ENCODE measurements at regions not wholly inside any gene's neighbourhood (a gene's known extent, or its start where the extent isn't known, plus 50 kb on each side); places are given as distances from the start of the nearest gene placed in this dataset.

GRCh38 chr14:28975084-28975483, 208.5 kb downstream of the FOXG1 start:
- H3K36me3 ChIP-seq (ENCODE audit: control insufficient read depth, insufficient read depth, low read length) = no peaks in the 10 kb centered on the region
- H2AFZ ChIP-seq (replicated peaks; ENCODE audit: low read length, poor library complexity) = no peak overlapping the region
- no TSS peak for BruUV-seq (replicated peaks)
- H2BK120ac ChIP-seq (ENCODE audit: low read depth, low read length) = no peak overlapping the region
- H3K14ac ChIP-seq (replicated peaks; ENCODE audit: low read depth, low read length) = no peak overlapping the region
- no peak overlapping the region for H3K23ac ChIP-seq (ENCODE audit: low read depth, low read length)
- ATAC-seq (ENCODE audit: low read depth) = no peak
- no peak overlapping the region for H3K56ac ChIP-seq (ENCODE audit: extremely low read depth, insufficient read depth, low read length)
- H3K79me1 ChIP-seq (ENCODE audit: low read depth in 1 of 2, low read length in 2 of 2) = no peaks in the 10 kb centered on the region
- TF ChIP-seq USF2 (IDR thresholded peaks at IDR 0.05; ENCODE audit: low read depth, low read length) (no peak), RFX5 (IDR thresholded peaks at IDR 0.05; ENCODE audit: low read depth, low read length) (no peak), RCOR1 (IDR thresholded peaks at IDR 0.05; ENCODE audit: insufficient replicate concordance, low read length) (no peak), CTCF (conservative IDR thresholded peaks at IDR 0.05; ENCODE audit: low read depth, low read length) (no peak), ELK1 (IDR thresholded peaks at IDR 0.05; ENCODE audit: borderline replicate concordance, low read depth, low read length) (no peak), MAZ (IDR thresholded peaks at IDR 0.05; ENCODE audit: borderline replicate concordance, low read depth, low read length) (no peak), FOS (IDR thresholded peaks at IDR 0.05; ENCODE audit: low read depth, low read length) (no peak), NFE2L2 (IDR thresholded peaks at IDR 0.05; ENCODE audit: low read depth, low read length) (no peak), MXI1 (IDR thresholded peaks at IDR 0.05; ENCODE audit: borderline replicate concordance, low read depth, low read length) (no peak), SMC3 (IDR thresholded peaks at IDR 0.05; ENCODE audit: low read depth, low read length) (no peak), RAD21 (IDR thresholded peaks at IDR 0.05; ENCODE audit: low read length) (no peak), POLR2A (IDR thresholded peaks at IDR 0.05; ENCODE audit: low read depth, low read length) (no peak), MAFK (IDR thresholded peaks at IDR 0.05; ENCODE audit: low read depth, low read length) (no peak), BHLHE40 (IDR thresholded peaks at IDR 0.05; ENCODE audit: low read depth, low read length) (no peak), CEBPB (IDR thresholded peaks at IDR 0.05; ENCODE audit: low read depth, low read length) (no peak)
- H3K4ac ChIP-seq (ENCODE audit: low read depth, low read length) = no peak overlapping the region
- H3K4me2 ChIP-seq (ENCODE audit: low read depth, low read length) = no peak overlapping the region
- H2AK9ac ChIP-seq (replicated peaks; ENCODE audit: low read depth, low read length, poor library complexity) = no peak overlapping the region
- H2BK5ac ChIP-seq (ENCODE audit: low read depth, low read length, poor library complexity, severe bottlenecking) = no peak overlapping the region
- H3K9ac ChIP-seq (ENCODE audit: low read depth, low read length) = no peak overlapping the region
- no peak overlapping the region for H2BK15ac ChIP-seq (ENCODE audit: low read depth, low read length)
- no peak overlapping the region for H2BK20ac ChIP-seq (ENCODE audit: low read depth, low read length)
- H4K20me1 ChIP-seq (ENCODE audit: insufficient read depth, low read length) = no peaks in the 10 kb centered on the region
- H3K27me3 ChIP-seq (ENCODE audit: control insufficient read depth, insufficient read depth, low read length) = no peaks in the 10 kb centered on the region
- no peaks in the 10 kb centered on the region for H3K4me1 ChIP-seq (ENCODE audit: control insufficient read depth, insufficient read depth, low read length)
- H4K5ac ChIP-seq (ENCODE audit: low read depth, low read length) = no peak overlapping the region
- no CpG with 5 or more reads among the region's 1 CpG for WGBS, 2 experiments (ENCODE audit: extremely low coverage in 2 of 2, insufficient read length in 1 of 2)
- no peaks in the 10 kb centered on the region for H3K9me1 ChIP-seq (ENCODE audit: insufficient read depth, low read length)
- intact Hi-C loops (cut with micrococcal nuclease) = no loop called here
- H2AK5ac ChIP-seq (ENCODE audit: low read depth, low read length) = no peak overlapping the region
- H3K9me3 ChIP-seq (ENCODE audit: control insufficient read depth, insufficient read depth, low read length) = no peaks in the 10 kb centered on the region
- H3K27ac ChIP-seq (ENCODE audit: insufficient read depth, low read length) = no peak overlapping the region
- DNase-seq = no peak
- POLR2A ChIA-PET (ENCODE audit: unreplicated experiment) = no interaction called here
- no peak overlapping the region for H4K91ac ChIP-seq (ENCODE audit: insufficient read depth, low read depth, low read length)
- H4K8ac ChIP-seq (ENCODE audit: low read depth in 2 of 2, low read length in 2 of 2) = no peak overlapping the region
- no peak overlapping the region for H3K4me3 ChIP-seq (ENCODE audit: insufficient read depth, low read depth, low read length)
- H3K18ac ChIP-seq (ENCODE audit: low read depth, low read length) = no peak overlapping the region
- in situ Hi-C loops (cut with MboI; ENCODE audit: low sequenced_read_pairs) = no loop called here
- CTCF ChIA-PET = no interaction called here
- dilution Hi-C loops (cut with HindIII; ENCODE audit: low sequenced_read_pairs, unreplicated experiment) = no loop called here

Measured in IMR-90 (cell line).